Activated CD8-positive, alpha-beta T cell treated with anti-CD3 and anti-CD28 coated beads for 36 hours (primary cell): ENCODE measurements at regions not wholly inside any gene's neighbourhood (a gene's known extent, or its start where the extent isn't known, plus 50 kb on each side); places are given as distances from the start of the nearest gene placed in this dataset.
"Not testable (repeated sequence)": the region's sequence is repeated elsewhere in the genome, so short reads cannot be mapped to it uniquely, and the experiment has no call there.

ENCODE experiments used
- ATAC-seq: fragments of 200-7000 bp; cut with Tn5 transposase; one replicate; pipeline ENCODE4 v1.10.0; 2021; ENCODE audit warnings: mild to moderate bottlenecking, moderate library complexity
- CTCF ChIA-PET: fragments of 350-600 bp; sonication (Branson Sonifier 250); formaldehyde crosslinking; loops from one replicate; lab custom pipeline; 2021; ENCODE audit warnings: antibody characterized with exemption; lab: Charles Lee
- POLR2A ChIA-PET: fragments of 350-600 bp; sonication (Branson Sonifier 250); formaldehyde crosslinking; loops from one replicate; lab custom pipeline; 2021; ENCODE audit warnings: antibody characterized with exemption; lab: Charles Lee
- DNase-seq: peaks from one replicate; pipeline ENCODE4 v3.0.0-alpha.2; 2020
- H3K27ac Mint-ChIP-seq: one replicate; pipeline ENCODE4 v1.8.0; 2021; ENCODE audit warnings: mild to moderate bottlenecking, mixed read lengths
- H3K27me3 Mint-ChIP-seq: one replicate; pipeline ENCODE4 v1.8.0; 2021; ENCODE audit warnings: mixed read lengths
- H3K36me3 Mint-ChIP-seq: one replicate; pipeline ENCODE4 v1.8.0; 2021; ENCODE audit warnings: low read depth, mixed read lengths
- H3K4me1 Mint-ChIP-seq: one replicate; pipeline ENCODE4 v1.8.0; 2021; ENCODE audit warnings: low read depth, mixed read lengths
- H3K4me3 Mint-ChIP-seq: one replicate; pipeline ENCODE4 v1.8.0; 2021; ENCODE audit warnings: mild to moderate bottlenecking, moderate library complexity, mixed read lengths
- H3K9me3 Mint-ChIP-seq: one replicate; pipeline ENCODE4 v1.8.0; 2021; ENCODE audit warnings: mixed read lengths
- intact Hi-C: fragments of 100-400 bp; cut with micrococcal nuclease; formaldehyde crosslinking; loops from one replicate; pipeline ENCODE4 v1.10.0; 2022
- TF ChIP-seq, protein P1 (sequence below): fragments of 200-600 bp; IDR thresholded peaks from one replicate; pipeline ENCODE4 v1.8.0; 2022; ENCODE audit warnings: antibody characterized with exemption, mild to moderate bottlenecking

DNA sequence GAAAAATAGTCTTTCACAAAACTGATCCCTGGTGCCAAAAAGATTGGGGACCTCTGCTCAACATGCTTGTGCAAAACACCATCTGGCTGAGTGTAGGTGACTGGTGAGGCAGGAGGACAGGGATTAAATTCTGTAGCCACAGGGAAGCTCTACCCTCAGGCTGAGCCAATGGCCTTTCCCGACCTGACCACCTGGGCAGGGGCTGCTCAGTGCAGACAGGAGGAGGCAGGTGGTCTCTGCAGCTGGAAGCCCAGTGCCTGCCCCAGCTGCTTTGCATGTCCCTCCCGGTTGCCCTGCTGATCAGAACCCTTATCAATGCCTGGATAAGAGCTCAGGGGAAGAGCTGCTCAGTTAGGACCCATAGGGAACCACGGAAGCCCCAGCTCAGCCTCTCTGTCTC lies 235.3 kb downstream of the ANKRD36 start:
- intact Hi-C loops, result no loop called here
- H3K4me3 Mint-ChIP-seq, result no peak overlapping the region
- H3K27ac Mint-ChIP-seq, result no peak overlapping the region
- ChIA-PET CTCF (no interaction called here), POLR2A (interaction anchor here (0.6 kb wide), 1 partner anchor 401 kb away, joined by 3 read pairs; no protein-coding TSS in a partner anchor)
- no peaks in the 10 kb centered on the region for H3K9me3 Mint-ChIP-seq
- no peak for DNase-seq
- no peaks in the 10 kb centered on the region for H3K36me3 Mint-ChIP-seq
- TF ChIP-seq, protein P1, sequence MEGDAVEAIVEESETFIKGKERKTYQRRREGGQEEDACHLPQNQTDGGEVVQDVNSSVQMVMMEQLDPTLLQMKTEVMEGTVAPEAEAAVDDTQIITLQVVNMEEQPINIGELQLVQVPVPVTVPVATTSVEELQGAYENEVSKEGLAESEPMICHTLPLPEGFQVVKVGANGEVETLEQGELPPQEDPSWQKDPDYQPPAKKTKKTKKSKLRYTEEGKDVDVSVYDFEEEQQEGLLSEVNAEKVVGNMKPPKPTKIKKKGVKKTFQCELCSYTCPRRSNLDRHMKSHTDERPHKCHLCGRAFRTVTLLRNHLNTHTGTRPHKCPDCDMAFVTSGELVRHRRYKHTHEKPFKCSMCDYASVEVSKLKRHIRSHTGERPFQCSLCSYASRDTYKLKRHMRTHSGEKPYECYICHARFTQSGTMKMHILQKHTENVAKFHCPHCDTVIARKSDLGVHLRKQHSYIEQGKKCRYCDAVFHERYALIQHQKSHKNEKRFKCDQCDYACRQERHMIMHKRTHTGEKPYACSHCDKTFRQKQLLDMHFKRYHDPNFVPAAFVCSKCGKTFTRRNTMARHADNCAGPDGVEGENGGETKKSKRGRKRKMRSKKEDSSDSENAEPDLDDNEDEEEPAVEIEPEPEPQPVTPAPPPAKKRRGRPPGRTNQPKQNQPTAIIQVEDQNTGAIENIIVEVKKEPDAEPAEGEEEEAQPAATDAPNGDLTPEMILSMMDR, result no peak
- H3K27me3 Mint-ChIP-seq, result peaks cover 11% of the 10 kb centered on the region
- H3K4me1 Mint-ChIP-seq, result no peaks in the 10 kb centered on the region
- no peak for ATAC-seq

DNA sequence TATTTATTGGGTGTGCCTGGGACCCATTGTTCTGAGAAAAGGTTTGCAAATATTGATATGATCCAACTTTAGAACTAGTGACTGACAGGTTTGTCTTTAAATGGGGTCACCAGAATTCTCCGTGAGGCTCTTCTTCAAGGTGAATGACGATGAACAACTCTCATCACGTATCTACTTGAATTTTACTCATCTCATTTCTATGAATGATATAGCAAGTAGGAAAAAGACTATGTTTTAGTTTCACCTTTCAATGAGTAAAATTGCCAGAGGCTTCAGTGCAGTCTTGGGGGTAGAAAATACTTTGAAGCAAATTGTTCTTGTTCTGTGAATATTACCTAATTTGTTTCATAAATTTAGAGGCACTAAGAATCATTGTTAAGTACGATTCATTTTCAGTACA lies 232.0 kb downstream of the ANKRD36 start:
- H3K36me3 Mint-ChIP-seq, POLR2A ChIA-PET, DNase-seq, ATAC-seq, CTCF ChIA-PET, H3K27ac Mint-ChIP-seq, intact Hi-C loops, H3K4me3 Mint-ChIP-seq, H3K27me3 Mint-ChIP-seq, H3K9me3 Mint-ChIP-seq, H3K4me1 Mint-ChIP-seq: not testable (repeated sequence)

DNA sequence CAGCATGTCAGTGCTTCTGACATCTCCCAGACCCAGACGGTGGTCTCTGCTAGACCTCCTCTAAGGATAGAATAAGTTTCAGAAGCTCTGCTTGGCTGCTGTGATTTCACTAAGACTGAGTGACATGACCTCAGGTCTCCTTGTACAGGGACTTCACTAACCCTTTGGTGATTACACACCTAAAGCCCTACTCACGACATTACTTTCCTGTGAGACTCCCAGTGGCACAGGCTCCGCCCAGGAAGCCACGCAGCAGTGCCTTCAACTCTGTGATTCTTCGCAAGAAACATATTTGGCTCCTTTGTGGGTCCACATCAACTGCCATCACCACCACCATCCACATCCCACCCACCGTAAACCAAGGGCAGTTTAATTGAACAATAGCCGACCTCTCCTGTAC lies 220.7 kb downstream of the ANKRD36 start:
- DNase-seq, ATAC-seq, H3K36me3 Mint-ChIP-seq, H3K4me1 Mint-ChIP-seq, H3K4me3 Mint-ChIP-seq, H3K9me3 Mint-ChIP-seq, intact Hi-C loops, CTCF ChIA-PET, H3K27me3 Mint-ChIP-seq, H3K27ac Mint-ChIP-seq, POLR2A ChIA-PET: not testable (repeated sequence)

DNA sequence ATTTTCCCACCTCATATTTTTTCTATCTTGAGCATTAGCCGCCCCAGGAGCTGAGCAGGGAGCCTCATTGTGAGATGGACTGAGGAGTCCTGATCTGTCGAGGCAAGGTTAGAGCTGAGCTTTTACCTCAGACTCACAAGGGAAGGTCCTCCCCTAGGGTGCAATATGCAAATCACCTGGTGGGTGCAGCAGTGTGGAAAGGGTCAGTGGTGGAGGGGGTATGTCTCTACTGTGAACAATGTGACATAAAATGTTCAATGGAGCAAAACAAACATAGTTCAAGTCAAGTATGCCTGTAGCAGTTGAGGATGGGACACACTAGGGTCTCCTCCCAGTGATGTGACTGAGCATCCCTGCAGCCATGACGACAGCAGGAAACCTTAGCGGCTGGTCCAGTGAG lies 219.2 kb downstream of the ANKRD36 start:
- H3K27me3 Mint-ChIP-seq, ATAC-seq, H3K27ac Mint-ChIP-seq, H3K36me3 Mint-ChIP-seq, DNase-seq, CTCF ChIA-PET, H3K9me3 Mint-ChIP-seq, H3K4me1 Mint-ChIP-seq, H3K4me3 Mint-ChIP-seq, POLR2A ChIA-PET, intact Hi-C loops: not testable (repeated sequence)

DNA sequence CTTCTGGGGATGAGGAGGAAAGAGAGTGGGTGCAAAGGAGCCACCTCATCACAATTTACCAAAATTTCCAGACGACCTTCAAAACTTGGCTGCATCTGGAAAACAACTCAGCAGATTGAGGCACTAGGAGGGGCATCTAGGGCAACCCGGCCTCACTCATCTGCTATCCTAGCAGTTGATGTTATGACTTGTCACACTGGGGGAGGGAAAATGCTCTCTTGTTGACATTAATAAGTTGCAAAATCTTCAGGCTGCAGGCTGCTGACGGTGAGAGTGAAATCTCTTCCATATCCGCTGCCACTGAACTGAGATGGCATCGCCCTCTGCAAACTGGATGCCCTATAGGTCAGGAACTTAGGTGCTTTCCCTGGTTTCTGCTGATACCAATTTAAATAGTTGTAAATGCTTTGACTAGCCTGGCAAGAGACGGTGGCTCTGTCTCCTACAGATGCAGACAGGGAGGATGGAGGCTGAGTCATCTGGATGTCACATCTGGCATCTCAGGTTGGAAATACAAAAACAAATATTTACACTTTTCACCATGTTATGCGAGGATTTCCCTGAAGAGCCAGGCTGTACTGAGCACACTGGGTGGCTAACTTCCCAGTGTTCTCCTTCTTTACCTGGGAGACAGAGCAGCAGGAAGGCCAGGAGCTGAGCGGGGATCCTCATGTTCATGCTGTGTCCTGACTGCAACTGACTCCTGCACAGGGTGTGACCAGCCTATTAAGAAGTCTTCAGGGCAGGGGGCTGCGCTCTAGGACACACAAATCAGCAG lies 209.2 kb downstream of the ANKRD36 start:
- H3K27me3 Mint-ChIP-seq, CTCF ChIA-PET, POLR2A ChIA-PET, DNase-seq, H3K27ac Mint-ChIP-seq, H3K4me1 Mint-ChIP-seq, H3K4me3 Mint-ChIP-seq, intact Hi-C loops, H3K9me3 Mint-ChIP-seq, H3K36me3 Mint-ChIP-seq, ATAC-seq: not testable (repeated sequence)

DNA sequence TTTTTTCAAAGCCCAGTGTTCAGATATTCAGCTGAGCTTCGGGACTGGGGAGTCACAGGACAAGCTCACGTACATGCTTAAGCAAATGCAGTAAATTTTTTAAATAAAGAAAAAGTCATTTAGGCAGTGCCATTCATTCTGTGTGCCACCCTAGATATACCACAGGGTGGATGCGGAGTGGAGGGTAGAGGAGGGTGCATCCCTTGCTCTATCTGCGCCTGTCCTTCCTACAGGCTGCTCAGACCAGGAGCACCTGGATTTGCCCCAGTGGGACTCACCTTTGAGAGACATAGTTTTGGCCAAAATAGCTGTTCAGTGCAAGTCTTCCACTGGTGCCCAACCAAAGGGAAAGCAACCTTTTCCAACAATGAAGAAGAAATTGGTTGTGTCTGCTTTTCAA lies 202.4 kb downstream of the ANKRD36 start:
- H3K4me3 Mint-ChIP-seq, H3K9me3 Mint-ChIP-seq, POLR2A ChIA-PET, intact Hi-C loops, H3K27me3 Mint-ChIP-seq, DNase-seq, H3K36me3 Mint-ChIP-seq, ATAC-seq, H3K27ac Mint-ChIP-seq, H3K4me1 Mint-ChIP-seq, CTCF ChIA-PET: not testable (repeated sequence)

DNA sequence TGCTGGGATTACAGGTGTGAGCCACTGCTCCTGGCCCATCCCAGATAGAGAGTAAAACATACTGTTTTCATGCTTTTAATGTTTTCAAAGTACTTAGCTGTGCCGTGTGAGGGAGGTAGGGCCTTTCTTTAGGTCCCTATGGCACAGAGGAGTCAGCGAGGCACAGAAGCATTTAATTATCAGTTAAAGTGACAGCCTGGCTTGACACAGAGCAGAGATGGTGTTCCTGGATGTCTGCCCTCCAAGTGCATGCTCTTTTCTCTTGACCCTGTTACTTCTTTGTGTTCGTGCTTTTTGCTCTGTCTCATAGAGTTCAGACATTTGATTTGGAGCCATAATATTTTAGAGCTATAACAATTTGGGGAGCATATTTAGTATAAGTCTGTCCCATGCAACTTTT lies 199.5 kb downstream of the ANKRD36 start:
- intact Hi-C loops, H3K9me3 Mint-ChIP-seq, H3K27ac Mint-ChIP-seq, DNase-seq, H3K4me3 Mint-ChIP-seq, H3K36me3 Mint-ChIP-seq, H3K27me3 Mint-ChIP-seq, CTCF ChIA-PET, POLR2A ChIA-PET, H3K4me1 Mint-ChIP-seq, ATAC-seq: not testable (repeated sequence)

DNA sequence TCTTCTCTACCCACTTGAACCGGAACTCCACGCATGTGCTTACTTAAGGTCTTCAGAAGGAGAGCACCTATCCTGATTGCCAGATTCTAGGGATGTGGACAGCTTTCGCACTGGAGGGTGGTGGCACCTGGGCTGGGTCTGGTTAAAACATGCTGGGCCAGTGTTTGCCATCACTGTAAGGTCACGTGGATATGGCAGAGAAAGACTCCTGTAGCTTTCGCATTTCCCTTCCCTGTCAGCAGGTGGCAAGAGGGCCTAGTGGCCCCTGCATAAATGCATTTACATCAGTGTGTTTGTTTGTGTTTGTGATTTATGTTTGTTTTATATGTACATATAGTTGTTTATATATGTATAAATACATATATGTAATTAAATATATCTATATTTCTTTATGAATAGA lies 192.5 kb downstream of the ANKRD36 start:
- POLR2A ChIA-PET, DNase-seq, H3K36me3 Mint-ChIP-seq, H3K27ac Mint-ChIP-seq, H3K9me3 Mint-ChIP-seq, CTCF ChIA-PET, H3K4me3 Mint-ChIP-seq, H3K27me3 Mint-ChIP-seq, H3K4me1 Mint-ChIP-seq, intact Hi-C loops, ATAC-seq: not testable (repeated sequence)

DNA sequence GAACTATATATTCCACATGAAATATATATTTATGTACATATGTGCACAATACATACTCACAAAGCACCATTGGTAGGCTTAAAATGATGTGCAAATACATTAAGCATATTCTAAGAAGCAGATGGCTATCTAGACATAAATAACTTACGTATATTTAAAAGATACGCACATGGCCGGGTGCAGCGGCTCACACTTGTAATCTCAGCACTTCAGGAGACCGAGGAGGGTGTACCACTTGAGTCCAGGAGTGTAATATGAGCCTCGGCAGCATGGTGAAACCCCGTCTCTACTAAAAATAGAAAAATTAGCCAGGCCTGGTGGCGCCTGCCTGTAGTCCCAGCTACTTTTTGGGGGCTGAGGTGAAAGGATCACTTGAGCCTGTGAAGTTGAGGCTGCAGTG lies 189.9 kb downstream of the ANKRD36 start:
- H3K4me3 Mint-ChIP-seq, H3K27me3 Mint-ChIP-seq, H3K27ac Mint-ChIP-seq, POLR2A ChIA-PET, CTCF ChIA-PET, intact Hi-C loops, ATAC-seq, H3K9me3 Mint-ChIP-seq, DNase-seq, H3K36me3 Mint-ChIP-seq, H3K4me1 Mint-ChIP-seq: not testable (repeated sequence)

DNA sequence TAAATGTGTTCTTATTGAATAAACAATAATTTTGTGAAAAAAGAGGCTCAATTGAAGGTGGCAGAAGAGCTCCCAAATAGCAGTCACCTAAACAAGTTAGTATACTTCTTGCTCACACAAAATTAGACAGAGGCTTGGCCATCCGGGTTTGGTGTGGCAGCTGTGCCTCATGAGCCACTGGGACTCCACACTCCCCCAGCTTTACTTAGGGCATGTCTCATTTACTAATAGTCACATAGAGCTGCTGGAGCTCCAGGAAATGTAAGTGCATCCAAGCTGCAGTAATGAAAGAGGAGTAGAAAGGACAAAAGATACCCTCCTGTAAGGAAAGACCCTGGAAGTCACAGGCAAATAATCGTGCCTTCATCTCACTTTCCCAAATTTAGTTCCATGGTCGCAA lies 188.8 kb downstream of the ANKRD36 start:
- CTCF ChIA-PET, H3K36me3 Mint-ChIP-seq, H3K9me3 Mint-ChIP-seq, POLR2A ChIA-PET, H3K27me3 Mint-ChIP-seq, H3K4me1 Mint-ChIP-seq, H3K27ac Mint-ChIP-seq, DNase-seq, ATAC-seq, intact Hi-C loops, H3K4me3 Mint-ChIP-seq: not testable (repeated sequence)
